GM12878 (cell line): ENCODE measurements at regions not wholly inside any gene's neighbourhood (a gene's known extent, or its start where the extent isn't known, plus 50 kb on each side); places are given as distances from the start of the nearest gene placed in this dataset.

ENCODE experiments used
- ATAC-seq: fragments of 200-7000 bp; cut with Tn5 transposase; 3 replicates; pipeline ENCODE4 v1.9.1; 2020; ENCODE audit warnings: mild to moderate bottlenecking, moderate library complexity
- BruUV-seq: library from RNA; stranded (reverse); fragments of 400-500 nt; replicated peaks from 2 replicates; lab custom pipeline; 2021; lab: Mats Ljungman, UMichigan
- CTCF ChIA-PET: fragments of 300-600 bp; sonication (Branson Sonifier 250); formaldehyde crosslinking; extraction: SDS; loops from one replicate; lab custom pipeline; 2021; ENCODE audit warnings: inconsistent platforms; lab: Yijun Ruan, JAX
- POLR2A ChIA-PET: fragments of 350-600 bp; formaldehyde crosslinking; extraction: SDS; loops from one replicate; lab custom pipeline; 2021; ENCODE audit warnings: inconsistent platforms; lab: Charles Lee
- RAD21 ChIA-PET: fragments of 300-600 bp; sonication (Branson Sonifier 250); formaldehyde crosslinking; loops from one replicate; lab custom pipeline; 2023; ENCODE audit warnings: antibody characterized with exemption; ENCODE audit not compliant: unreplicated experiment; lab: Charles Lee
- SMC1A ChIA-PET: fragments of 300-600 bp; sonication (Branson Sonifier 250); formaldehyde crosslinking; loops from one replicate; lab custom pipeline; 2023; ENCODE audit not compliant: unreplicated experiment, uncharacterized antibody; lab: Charles Lee
- DNase-seq: peaks from one replicate; pipeline ENCODE4 v3.0.0-alpha.2; 2011; ENCODE audit warnings: low read depth, low spot score
- FAIRE-seq: peaks from 3 replicates; lab custom pipeline; 2011; peaks lifted over from hg19 to GRCh38; lab: Jason Lieb, UNC
- H2AFZ ChIP-seq: 2 replicates; pipeline ENCODE4 v1.6.0; 2011; ENCODE audit warnings: low read depth, low read length, control low read depth; ENCODE audit not compliant: control insufficient read depth
- H3K27ac ChIP-seq: 2 replicates; pipeline ENCODE4 v1.5.1; 2011; ENCODE audit warnings: control low read depth; ENCODE audit not compliant: control insufficient read depth, insufficient read depth
- H3K27me3 ChIP-seq, 2 experiments: replicated peaks in 1 of 2; 2 replicates each; pipeline versions ENCODE4 v1.6.0 to v1.6.1; 2011; ENCODE audit warnings: low read length in 1 of 2; ENCODE audit not compliant: control insufficient read depth in 2 of 2, insufficient read depth in 2 of 2
- H3K36me3 ChIP-seq, 2 experiments: 2 replicates each; pipeline ENCODE4 v1.5.1; 2011; ENCODE audit warnings: low read length in 1 of 2; ENCODE audit not compliant: control insufficient read depth in 2 of 2, insufficient read depth in 2 of 2
- H3K4me1 ChIP-seq: 2 replicates; pipeline ENCODE4 v1.6.1; 2011; ENCODE audit warnings: mild to moderate bottlenecking, low read length, moderate library complexity, mixed read lengths; ENCODE audit not compliant: control insufficient read depth, insufficient read depth
- H3K4me2 ChIP-seq: 2 replicates; pipeline ENCODE4 v1.6.0; 2011; ENCODE audit warnings: control low read depth; ENCODE audit not compliant: control insufficient read depth, insufficient read depth
- H3K4me3 ChIP-seq: fragments of 200-600 bp; sonication (generic); 2 replicates; pipeline ENCODE4 v1.5.1; 2016
- H3K79me2 ChIP-seq: 2 replicates; pipeline ENCODE4 v1.6.0; 2011; ENCODE audit warnings: low read length; ENCODE audit not compliant: control insufficient read depth, insufficient read depth
- H3K9ac ChIP-seq: 2 replicates; pipeline ENCODE4 v1.8.0; 2011; ENCODE audit warnings: low read length, control low read depth, mixed read lengths; ENCODE audit not compliant: control insufficient read depth, insufficient read depth
- H3K9me3 ChIP-seq: replicated peaks from 3 replicates; pipeline ENCODE4 v1.5.1; 2011; ENCODE audit warnings: mild to moderate bottlenecking, low read length; ENCODE audit not compliant: control insufficient read depth, insufficient read depth
- H4K20me1 ChIP-seq: 2 replicates; pipeline ENCODE4 v1.6.0; 2011; ENCODE audit not compliant: control insufficient read depth, insufficient read depth
- CREB1 ChIP-seq: IDR thresholded peaks from 2 replicates; pipeline ENCODE4 v1.6.1; 2012; ENCODE audit warnings: low read depth, mild to moderate bottlenecking, inconsistent platforms
- CREM ChIP-seq: IDR thresholded peaks from 2 replicates; pipeline ENCODE4 v1.6.1; 2014; ENCODE audit warnings: antibody characterized with exemption, low read depth
- HCFC1 ChIP-seq: fragments of 150-350 bp; IDR thresholded peaks from 2 replicates; pipeline ENCODE4 v1.6.1; 2014; ENCODE audit warnings: low read length
- IKZF2 ChIP-seq, 2 experiments: fragments of 450-650 bp; IDR thresholded peaks; 2 replicates each; pipeline ENCODE4 v1.6.1; 2017; ENCODE audit warnings: mild to moderate bottlenecking in 2 of 2, moderate library complexity in 2 of 2
- KLF5 ChIP-seq: fragments of 450-650 bp; IDR thresholded peaks from 2 replicates; pipeline ENCODE4 v1.6.1; 2014; ENCODE audit warnings: mild to moderate bottlenecking; ENCODE audit not compliant: partially characterized antibody
- NBN ChIP-seq: fragments of 450-650 bp; IDR thresholded peaks from 2 replicates; pipeline ENCODE4 v1.6.1; 2016
- PAX5 ChIP-seq: IDR thresholded peaks from 2 replicates; pipeline ENCODE4 v1.6.1; 2011; ENCODE audit warnings: low read depth, low read length, borderline replicate concordance
- RAD21 ChIP-seq: IDR thresholded peaks from 2 replicates; pipeline ENCODE4 v1.6.1; 2011; ENCODE audit warnings: mild to moderate bottlenecking, low read depth, low read length, moderate library complexity; ENCODE audit not compliant: insufficient read depth
- SIX5 ChIP-seq: IDR thresholded peaks from 2 replicates; pipeline ENCODE4 v1.6.1; 2011; ENCODE audit warnings: mild to moderate bottlenecking, low read depth, low read length, moderate library complexity; ENCODE audit not compliant: severe bottlenecking
- WGBS: methylation state at CpG from one replicate; pipeline ENCODE4 v1.1.6; 2016; ENCODE audit warnings: low lambda C conversion rate; ENCODE audit not compliant: insufficient replicate concordance, insufficient coverage; ENCODE audit errors: missing lambda C conversion rate; 5-methylcytosine and 5-hydroxymethylcytosine counted together
- in situ Hi-C: fragments of 300-500 bp; cut with MboI; formaldehyde crosslinking; loops from 9 replicates; pipeline ENCODE4 v1.14.3; 2018; ENCODE audit warnings: mixed read lengths
- intact Hi-C: fragments of 100-400 bp; cut with micrococcal nuclease; formaldehyde crosslinking; loops from one replicate; pipeline ENCODE4 v1.14.2; 2022; ENCODE audit not compliant: unreplicated experiment
- TF ChIP-seq, protein P1 (sequence below): IDR thresholded peaks from 2 replicates; pipeline ENCODE4 v1.6.1; 2012; ENCODE audit warnings: low read depth, low read length, improper control_type of control experiment
- TF ChIP-seq, protein P2 (sequence below): fragments of 450-650 bp; IDR thresholded peaks from 2 replicates; pipeline ENCODE4 v1.6.1; 2017; ENCODE audit warnings: mild to moderate bottlenecking, moderate library complexity
- TF ChIP-seq, protein P3 (sequence below): IDR thresholded peaks from 2 replicates; pipeline ENCODE4 v1.6.1; 2012; ENCODE audit warnings: low read length, inconsistent platforms

DNA sequence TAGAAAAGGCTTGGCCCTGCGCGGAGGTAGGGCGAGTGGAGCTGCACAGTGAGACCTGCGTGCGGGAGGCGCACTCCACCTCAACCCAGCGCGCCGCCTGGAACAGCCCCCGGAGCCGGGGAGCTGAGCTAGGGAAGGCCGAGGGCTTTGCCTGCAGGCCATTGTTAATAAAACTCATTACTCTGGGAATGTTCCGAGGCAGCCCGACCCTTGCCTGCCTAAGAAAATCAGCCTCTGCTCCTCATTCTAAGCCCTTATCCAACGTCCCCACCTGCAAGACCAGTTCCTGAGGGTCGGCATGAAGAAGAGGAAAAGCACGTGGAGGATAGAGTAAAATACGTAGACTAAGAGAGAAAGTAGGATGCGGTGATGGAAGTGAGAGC lies 55.3 kb downstream of the C7orf25 start (continued):
- TF ChIP-seq, protein P1, sequence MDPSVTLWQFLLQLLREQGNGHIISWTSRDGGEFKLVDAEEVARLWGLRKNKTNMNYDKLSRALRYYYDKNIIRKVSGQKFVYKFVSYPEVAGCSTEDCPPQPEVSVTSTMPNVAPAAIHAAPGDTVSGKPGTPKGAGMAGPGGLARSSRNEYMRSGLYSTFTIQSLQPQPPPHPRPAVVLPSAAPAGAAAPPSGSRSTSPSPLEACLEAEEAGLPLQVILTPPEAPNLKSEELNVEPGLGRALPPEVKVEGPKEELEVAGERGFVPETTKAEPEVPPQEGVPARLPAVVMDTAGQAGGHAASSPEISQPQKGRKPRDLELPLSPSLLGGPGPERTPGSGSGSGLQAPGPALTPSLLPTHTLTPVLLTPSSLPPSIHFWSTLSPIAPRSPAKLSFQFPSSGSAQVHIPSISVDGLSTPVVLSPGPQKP: no peak
- no peak for TF ChIP-seq NBN
- no peak for TF ChIP-seq PAX5
- no peak for TF ChIP-seq RAD21
- no peak for TF ChIP-seq IKZF2 (IDR thresholded peaks at IDR 0.05)
- no peak for TF ChIP-seq CREB1
- TF ChIP-seq HCFC1: no peak

DNA sequence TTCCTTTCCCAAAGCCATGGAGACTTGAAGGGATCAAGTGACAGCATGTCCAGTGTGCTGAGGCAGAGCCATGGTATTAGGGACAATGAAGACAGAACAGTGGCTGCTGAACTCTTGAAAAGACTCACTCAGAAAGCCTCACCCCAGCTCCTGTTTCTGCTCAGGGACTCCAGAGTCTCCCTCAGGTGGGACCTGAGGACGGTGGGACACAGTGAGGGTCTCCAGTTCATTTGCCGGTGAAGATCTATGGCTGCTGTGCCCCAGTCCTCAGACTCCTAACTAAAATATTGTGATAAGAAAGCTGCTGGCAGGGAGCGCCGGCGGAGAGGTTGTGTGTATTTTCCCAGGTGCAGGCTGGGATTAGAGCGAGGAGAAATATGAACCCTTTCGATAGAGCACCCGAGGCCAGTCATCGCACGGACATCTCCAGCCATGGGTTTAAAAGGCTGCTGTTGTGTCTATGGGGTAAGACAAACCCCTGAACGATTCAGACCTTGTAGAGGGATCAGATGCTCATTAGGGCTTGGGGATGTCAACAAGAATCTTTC lies 57.2 kb downstream of the C7orf25 start:
- POLR2A ChIA-PET: no interaction called here
- SMC1A ChIA-PET: no interaction called here

More for the DNA sequence above, 57.2 kb downstream of the C7orf25 start:
- H3K27ac ChIP-seq: no peak overlapping the region
- no peaks in the 10 kb centered on the region; a peak in 1 of 4 replicates for H3K27me3 ChIP-seq
- ChIA-PET RAD21 (no interaction called here), CTCF (interaction anchor here (1.9 kb wide), 1 partner anchor 22 kb away, joined by 6 read pairs; no protein-coding TSS in a partner anchor)
- TF ChIP-seq CREM (no peak), SIX5 (no peak), KLF5 (no peak)
- TF ChIP-seq, protein P2, sequence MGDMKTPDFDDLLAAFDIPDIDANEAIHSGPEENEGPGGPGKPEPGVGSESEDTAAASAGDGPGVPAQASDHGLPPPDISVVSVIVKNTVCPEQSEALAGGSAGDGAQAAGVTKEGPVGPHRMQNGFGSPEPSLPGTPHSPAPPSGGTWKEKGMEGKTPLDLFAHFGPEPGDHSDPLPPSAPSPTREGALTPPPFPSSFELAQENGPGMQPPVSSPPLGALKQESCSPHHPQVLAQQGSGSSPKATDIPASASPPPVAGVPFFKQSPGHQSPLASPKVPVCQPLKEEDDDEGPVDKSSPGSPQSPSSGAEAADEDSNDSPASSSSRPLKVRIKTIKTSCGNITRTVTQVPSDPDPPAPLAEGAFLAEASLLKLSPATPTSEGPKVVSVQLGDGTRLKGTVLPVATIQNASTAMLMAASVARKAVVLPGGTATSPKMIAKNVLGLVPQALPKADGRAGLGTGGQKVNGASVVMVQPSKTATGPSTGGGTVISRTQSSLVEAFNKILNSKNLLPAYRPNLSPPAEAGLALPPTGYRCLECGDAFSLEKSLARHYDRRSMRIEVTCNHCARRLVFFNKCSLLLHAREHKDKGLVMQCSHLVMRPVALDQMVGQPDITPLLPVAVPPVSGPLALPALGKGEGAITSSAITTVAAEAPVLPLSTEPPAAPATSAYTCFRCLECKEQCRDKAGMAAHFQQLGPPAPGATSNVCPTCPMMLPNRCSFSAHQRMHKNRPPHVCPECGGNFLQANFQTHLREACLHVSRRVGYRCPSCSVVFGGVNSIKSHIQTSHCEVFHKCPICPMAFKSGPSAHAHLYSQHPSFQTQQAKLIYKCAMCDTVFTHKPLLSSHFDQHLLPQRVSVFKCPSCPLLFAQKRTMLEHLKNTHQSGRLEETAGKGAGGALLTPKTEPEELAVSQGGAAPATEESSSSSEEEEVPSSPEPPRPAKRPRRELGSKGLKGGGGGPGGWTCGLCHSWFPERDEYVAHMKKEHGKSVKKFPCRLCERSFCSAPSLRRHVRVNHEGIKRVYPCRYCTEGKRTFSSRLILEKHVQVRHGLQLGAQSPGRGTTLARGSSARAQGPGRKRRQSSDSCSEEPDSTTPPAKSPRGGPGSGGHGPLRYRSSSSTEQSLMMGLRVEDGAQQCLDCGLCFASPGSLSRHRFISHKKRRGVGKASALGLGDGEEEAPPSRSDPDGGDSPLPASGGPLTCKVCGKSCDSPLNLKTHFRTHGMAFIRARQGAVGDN: no peak
- TF ChIP-seq, protein P3, sequence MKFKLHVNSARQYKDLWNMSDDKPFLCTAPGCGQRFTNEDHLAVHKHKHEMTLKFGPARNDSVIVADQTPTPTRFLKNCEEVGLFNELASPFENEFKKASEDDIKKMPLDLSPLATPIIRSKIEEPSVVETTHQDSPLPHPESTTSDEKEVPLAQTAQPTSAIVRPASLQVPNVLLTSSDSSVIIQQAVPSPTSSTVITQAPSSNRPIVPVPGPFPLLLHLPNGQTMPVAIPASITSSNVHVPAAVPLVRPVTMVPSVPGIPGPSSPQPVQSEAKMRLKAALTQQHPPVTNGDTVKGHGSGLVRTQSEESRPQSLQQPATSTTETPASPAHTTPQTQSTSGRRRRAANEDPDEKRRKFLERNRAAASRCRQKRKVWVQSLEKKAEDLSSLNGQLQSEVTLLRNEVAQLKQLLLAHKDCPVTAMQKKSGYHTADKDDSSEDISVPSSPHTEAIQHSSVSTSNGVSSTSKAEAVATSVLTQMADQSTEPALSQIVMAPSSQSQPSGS: no peak
- H4K20me1 ChIP-seq: no peaks in the 10 kb centered on the region
- H3K9ac ChIP-seq: no peak overlapping the region
- in situ Hi-C loops: no loop called here
- no peak overlapping the region for H2AFZ ChIP-seq
- H3K4me2 ChIP-seq: no peak overlapping the region
- H3K36me3 ChIP-seq: no peaks in the 10 kb centered on the region
- no peaks in the 10 kb centered on the region for H3K9me3 ChIP-seq
- H3K4me1 ChIP-seq: no peaks in the 10 kb centered on the region
- H3K79me2 ChIP-seq: no peaks in the 10 kb centered on the region
- no peak for ATAC-seq
- no TSS peak for BruUV-seq
- no peak for FAIRE-seq
- intact Hi-C loops: no loop called here
- no peak overlapping the region for H3K4me3 ChIP-seq
- 55% methylated on average over 11 of the region's 11 CpGs for WGBS
- DNase-seq: no peak
